ENCODE measurements at regions not wholly inside any gene's neighbourhood (a gene's known extent, or its start where the extent isn't known, plus 50 kb on each side); places are given as distances from the start of the nearest gene placed in this dataset.

GRCh38 chr2:217330647-217331046 is 470.8 kb upstream of the TNP1 start:
- DNase-seq: no peak

- no peak for DNase-seq
These were observed 469.2 kb upstream of the TNP1 start for GRCh38 chr2:217329023-217329431.

GRCh38 chr2:217328622-217328978 is 468.7 kb upstream of the TNP1 start:
- DNase-seq: no peak

GRCh38 chr2:217327953-217328621 is 468.2 kb upstream of the TNP1 start:
- no peak for DNase-seq

GRCh38 chr2:217326238-217327022 is 466.6 kb upstream of the TNP1 start:
- DNase-seq: no peak

GRCh38 chr2:217325816-217326215 is 466.0 kb upstream of the TNP1 start:
- DNase-seq: no peak

GRCh38 chr2:217325251-217325650 is 465.4 kb upstream of the TNP1 start:
- no peak for DNase-seq

GRCh38 chr2:217316743-217317142 is 456.9 kb upstream of the TNP1 start:
- peak in 1 of 2 donors; percentile 11 for DNase-seq

- DNase-seq: no peak
These were observed 454.2 kb upstream of the TNP1 start for GRCh38 chr2:217314021-217314460.

GRCh38 chr2:217313386-217313785 is 453.5 kb upstream of the TNP1 start:
- DNase-seq: no peak

- no peak for DNase-seq
These were observed 449.2 kb upstream of the TNP1 start for GRCh38 chr2:217309056-217309455.

GRCh38 chr2:217307023-217307422 is 447.2 kb upstream of the TNP1 start:
- DNase-seq: no peak

GRCh38 chr2:217305882-217306281 is 446.0 kb upstream of the TNP1 start:
- no peak for DNase-seq

GRCh38 chr2:217304582-217304981 is 444.7 kb upstream of the TNP1 start:
- no peak for DNase-seq

- no peak for DNase-seq
These were observed 443.0 kb upstream of the TNP1 start for GRCh38 chr2:217302856-217303255.

- no peak for DNase-seq
These were observed 441.5 kb upstream of the TNP1 start for GRCh38 chr2:217301142-217301925.

GRCh38 chr2:217299590-217299989 is 439.7 kb upstream of the TNP1 start:
- DNase-seq: no peak

- DNase-seq: no peak
These were observed 437.2 kb upstream of the TNP1 start for GRCh38 chr2:217297096-217297495.

- no peak for DNase-seq
These were observed 435.0 kb upstream of the TNP1 start for GRCh38 chr2:217294818-217295217.

- DNase-seq: no peak
These were observed 434.3 kb upstream of the TNP1 start for GRCh38 chr2:217294211-217294610.

- DNase-seq: no peak
These were observed 433.7 kb upstream of the TNP1 start for GRCh38 chr2:217293607-217294006.

- DNase-seq: no peak
These were observed 433.2 kb upstream of the TNP1 start for GRCh38 chr2:217293046-217293445.

- DNase-seq: no peak
These were observed 431.4 kb upstream of the TNP1 start for GRCh38 chr2:217291259-217291658.

GRCh38 chr2:217290467-217290866 is 430.6 kb upstream of the TNP1 start:
- DNase-seq: no peak
